Vagina (tissue), 2 donors: ENCODE measurements at regions not wholly inside any gene's neighbourhood (a gene's known extent, or its start where the extent isn't known, plus 50 kb on each side); places are given as distances from the start of the nearest gene placed in this dataset. TPM values are rescaled to one million over a fixed set of nuclear protein-coding genes. Genes with fewer than 3 reads are reported as not detected.

Experiments
- DNase-seq, 2 donors: peaks; one replicate each; pipeline ENCODE4 v3.0.0-alpha.2; 2017; ENCODE audit errors: extremely low spot score in 2 of 2
- H3K27ac ChIP-seq: fragments of 200-600 bp; sonication (generic); one replicate; pipeline ENCODE4 v1.5.1; 2019
- H3K27me3 ChIP-seq: fragments of 200-600 bp; sonication (generic); one replicate; pipeline ENCODE4 v1.5.1; 2019
- H3K36me3 ChIP-seq, 2 donors: fragments of 200-600 bp; sonication (generic); one replicate each; pipeline ENCODE4 v1.5.1; 2017 to 2019
- H3K4me1 ChIP-seq: fragments of 200-600 bp; sonication (generic); one replicate; pipeline ENCODE4 v1.5.1; 2019
- H3K4me3 ChIP-seq, 2 donors: fragments of 200-600 bp; sonication (generic); 1 replicate in 1 of 2; 2 replicates in 1 of 2; pipeline ENCODE4 v1.5.1; 2016 to 2019
- H3K9me3 ChIP-seq: fragments of 200-600 bp; sonication (generic); one replicate; pipeline ENCODE4 v1.5.1; 2019
- CTCF ChIP-seq, 3 experiments: fragments of 450-650 bp in 2 of 3; fragments of 200-600 bp in 1 of 3; sonication (generic) in 1 of 3; IDR thresholded peaks; one replicate each; pipeline ENCODE4 v1.5.1; 2017 to 2019; ENCODE audit warnings: antibody characterized with exemption in 3 of 3, mild to moderate bottlenecking in 2 of 3, moderate library complexity in 2 of 3
- POLR2A ChIP-seq, 2 donors: fragments of 450-650 bp; IDR thresholded peaks; one replicate each; pipeline ENCODE4 v1.6.1; 2017; ENCODE audit warnings: antibody characterized with exemption in 2 of 2, mild to moderate bottlenecking in 2 of 2, moderate library complexity in 2 of 2
- POLR2AphosphoS5 ChIP-seq, 2 donors: sonication (generic); formaldehyde crosslinking; IDR thresholded peaks; one replicate each; pipeline ENCODE4 v1.9.0; 2017; ENCODE audit warnings: antibody characterized with exemption in 2 of 2, mild to moderate bottlenecking in 2 of 2, low read depth in 1 of 2; ENCODE audit not compliant: insufficient read depth in 1 of 2
- intact Hi-C: fragments of 100-400 bp; cut with DNase I; formaldehyde crosslinking; loops from one replicate; pipeline ENCODE4 v1.15.1; 2023
- small RNA-seq: library from RNA; depleted of rRNA; stranded (forward); fragments of <200 nt; gene quantifications from one replicate; pipeline ENCODE3, GENCODE V24; 2016

DNA sequence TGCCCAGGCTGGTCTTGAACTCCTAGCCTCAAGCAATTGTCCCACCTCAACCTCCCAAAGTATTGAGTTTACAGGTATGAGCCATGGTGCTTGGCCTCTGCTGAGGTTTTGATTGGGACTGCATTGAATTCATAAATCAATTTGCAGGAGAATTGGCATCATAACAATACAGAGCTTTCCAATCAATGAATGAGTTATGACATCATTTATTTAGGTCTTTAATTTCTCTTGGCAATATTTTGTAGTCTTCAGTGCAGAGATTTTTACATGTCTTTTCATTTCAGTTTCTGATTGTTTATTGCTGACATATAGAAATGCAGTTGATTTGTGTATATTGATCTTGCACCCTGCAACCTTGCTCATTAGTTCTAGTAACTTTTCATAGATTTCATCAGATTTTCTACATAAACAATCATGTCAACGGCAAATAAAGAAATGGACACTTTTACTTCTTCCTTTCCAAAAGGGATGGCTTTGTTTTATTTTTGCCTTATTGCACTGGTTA, 119.9 kb downstream of the TFCP2L1 start:
- Histone ChIP-seq H3K4me3 (no peak overlapping the region), H3K27ac (no peak overlapping the region), H3K4me1 (no peaks in the 10 kb centered on the region), H3K27me3 (no peaks in the 10 kb centered on the region), H3K36me3 (no peaks in the 10 kb centered on the region), H3K9me3 (no peaks in the 10 kb centered on the region)
- intact Hi-C loops: no loop called here
- TF ChIP-seq CTCF (IDR thresholded peaks at IDR 0.05) (no peak), POLR2AphosphoS5 (IDR thresholded peaks at IDR 0.05; ENCODE audit: insufficient read depth in 1 of 2, low read depth in 1 of 2) (no peak), POLR2A (IDR thresholded peaks at IDR 0.05) (no peak)
- no peak for DNase-seq

Small RNAs in the stretch of these regions (small RNA-seq; reads per million reads assigned to genes)
- not detected for gene RF00019
